H1 (cell line): ENCODE measurements at regions not wholly inside any gene's neighbourhood (a gene's known extent, or its start where the extent isn't known, plus 50 kb on each side); places are given as distances from the start of the nearest gene placed in this dataset.

Experiments
- BCL11A ChIP-seq, 2 experiments: IDR thresholded peaks; one replicate each; pipeline ENCODE4 v1.6.1; 2011; ENCODE audit warnings: low read depth in 2 of 2, low read length in 2 of 2, mild to moderate bottlenecking in 2 of 2
- BRCA1 ChIP-seq: IDR thresholded peaks from 2 replicates; pipeline ENCODE4 v1.6.1; 2012; ENCODE audit warnings: low read depth, low read length, improper control_type of control experiment
- CTCF ChIP-seq, 3 experiments: IDR thresholded peaks; 1 replicate in 2 of 3; 2 replicates in 1 of 3; pipeline versions ENCODE4 v1.5.1 to v1.6.1; 2011; ENCODE audit warnings: low read length in 3 of 3, mild to moderate bottlenecking in 3 of 3, inconsistent platforms in 2 of 3, low read depth in 1 of 3, moderate library complexity in 1 of 3; ENCODE audit not compliant: insufficient read depth in 1 of 3; ENCODE audit errors: control extremely low read depth in 1 of 3
- EZH2 ChIP-seq: fragments of 200-600 bp; sonication (generic); IDR thresholded peaks from 2 replicates; pipeline ENCODE4 v1.7.1; 2012; ENCODE audit warnings: low read depth, mild to moderate bottlenecking, moderate library complexity, low read length, inconsistent platforms; ENCODE audit not compliant: severe bottlenecking
- RAD21 ChIP-seq, 2 experiments: IDR thresholded peaks in 1 of 2; conservative IDR thresholded peaks in 1 of 2; 2 replicates each; pipeline ENCODE4 v1.6.1; 2011; ENCODE audit warnings: low read depth in 2 of 2, low read length in 2 of 2, improper control_type of control experiment in 1 of 2, inconsistent platforms in 1 of 2, mild to moderate bottlenecking in 1 of 2, moderate library complexity in 1 of 2
- RFX5 ChIP-seq: IDR thresholded peaks from 2 replicates; pipeline ENCODE4 v1.6.1; 2011; ENCODE audit warnings: low read depth, low read length, improper control_type of control experiment, borderline replicate concordance
- SIX5 ChIP-seq: IDR thresholded peaks from 2 replicates; pipeline ENCODE4 v1.6.1; 2011; ENCODE audit warnings: mild to moderate bottlenecking, low read depth, low read length
- SP1 ChIP-seq: IDR thresholded peaks from 2 replicates; pipeline ENCODE4 v1.6.1; 2011; ENCODE audit warnings: low read depth, low read length
- SRF ChIP-seq: IDR thresholded peaks from 2 replicates; pipeline ENCODE4 v1.6.1; 2011; ENCODE audit warnings: mild to moderate bottlenecking, low read depth, low read length, moderate library complexity
- TAF1 ChIP-seq: IDR thresholded peaks from 2 replicates; pipeline ENCODE4 v1.6.1; 2011; ENCODE audit warnings: mild to moderate bottlenecking, low read depth, low read length

- TF ChIP-seq CTCF (IDR thresholded peaks at IDR 0.05; ENCODE audit: control extremely low read depth in 1 of 3, insufficient read depth in 1 of 3, low read depth in 1 of 3, low read length in 3 of 3): peak; percentile 78 to 95 (median 88)
- no peak for TF ChIP-seq SP1
- no peak for TF ChIP-seq SIX5
- no peak for TF ChIP-seq BRCA1
- TF ChIP-seq RFX5: no peak
- TF ChIP-seq EZH2: no peak
- no peak for TF ChIP-seq BCL11A (IDR thresholded peaks at IDR 0.05; ENCODE audit: low read depth in 2 of 2, low read length in 2 of 2)
- peak; percentile 97 to 99 for TF ChIP-seq RAD21 (IDR thresholded peaks at IDR 0.05 in 1 of 2, conservative IDR thresholded peaks at IDR 0.05 in 1 of 2; ENCODE audit: low read depth in 2 of 2, low read length in 2 of 2)
- no peak for TF ChIP-seq SRF
- TF ChIP-seq TAF1: no peak
Measured at GRCh38 chr2:16756831-16757644, 91.4 kb upstream of the CYRIA start.
